ENCODE measurements at regions not wholly inside any gene's neighbourhood (a gene's known extent, or its start where the extent isn't known, plus 50 kb on each side); places are given as distances from the start of the nearest gene placed in this dataset.
"Not testable (repeated sequence)": the region's sequence is repeated elsewhere in the genome, so short reads cannot be mapped to it uniquely, and the experiment has no call there.

GRCh38 chr3:88298189-88298588 lies 148.4 kb downstream of the C3orf38 start:
- DNase-seq = no peak

GRCh38 chr3:88301273-88301995 lies 151.7 kb downstream of the C3orf38 start:
- no peak for DNase-seq

DNA sequence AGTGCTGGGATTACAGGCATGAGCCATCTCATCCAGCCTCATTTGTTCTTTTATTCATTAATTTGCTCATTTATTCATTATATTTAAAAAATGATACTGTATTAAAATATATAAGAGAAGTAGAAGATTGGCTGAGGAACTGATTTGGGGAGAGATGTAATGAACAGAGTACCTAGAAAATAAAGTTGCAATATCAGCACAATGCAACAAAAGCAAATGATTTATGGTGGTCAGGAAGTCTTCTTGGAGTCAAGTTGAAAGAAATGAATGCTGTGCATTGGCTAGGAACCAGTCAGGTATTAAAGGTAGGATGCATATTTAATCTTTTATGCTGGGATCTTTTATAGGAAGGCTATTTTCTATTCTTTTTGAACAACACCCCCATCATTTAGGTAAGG lies 152.2 kb downstream of the C3orf38 start:
- no peak for DNase-seq

DNA sequence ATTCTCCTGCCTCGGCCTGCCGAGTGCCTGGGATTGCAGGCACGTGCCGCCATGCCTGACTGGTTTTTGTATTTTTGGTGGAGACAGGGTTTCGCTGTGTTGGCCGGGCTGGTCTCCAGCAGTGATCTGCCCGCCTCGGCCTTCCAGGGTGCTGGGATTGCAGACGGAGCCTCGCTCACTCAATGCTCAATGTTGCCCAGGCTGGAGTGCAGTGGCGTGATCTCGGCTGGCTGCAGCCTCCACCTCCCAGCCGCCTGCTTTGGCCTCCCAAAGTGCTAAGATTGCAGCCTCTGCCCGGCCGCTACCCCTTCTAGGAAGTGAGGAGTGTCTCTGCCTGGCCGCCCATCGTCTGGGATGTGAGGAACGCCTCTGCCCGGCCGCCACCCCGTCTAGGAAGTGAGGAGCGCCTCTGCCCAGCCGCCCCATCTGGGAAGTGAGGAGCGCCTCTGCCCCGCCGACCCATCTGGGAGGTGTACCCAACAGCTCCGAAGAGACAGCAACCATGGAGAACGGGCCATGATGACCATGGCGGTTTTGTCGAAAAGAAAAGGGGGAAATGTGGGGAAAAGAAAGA lies 153.7 kb downstream of the C3orf38 start:
- DNase-seq = not testable (repeated sequence)

DNA sequence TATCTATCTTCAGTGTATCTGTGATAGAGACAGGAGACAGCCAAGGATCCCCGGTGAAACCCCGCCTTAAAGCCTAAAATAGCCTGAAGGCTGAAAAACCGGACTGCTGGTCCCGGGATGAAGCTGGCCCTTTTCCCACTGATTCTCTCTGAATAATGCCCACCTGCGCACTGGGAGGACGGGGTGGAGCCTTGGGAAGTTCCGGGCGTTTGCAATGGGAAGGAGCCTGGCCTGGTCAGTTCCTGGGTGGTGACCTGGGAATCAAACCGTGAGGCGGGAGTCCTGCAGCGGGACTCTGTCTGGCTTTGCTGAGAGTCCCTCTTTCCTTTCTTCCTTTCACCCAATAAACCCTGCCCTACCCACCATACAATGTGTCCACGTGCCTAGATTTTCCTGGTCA lies 157.9 kb downstream of the C3orf38 start:
- no peak for DNase-seq

- DNase-seq = no peak
Observed at GRCh38 chr3:88311826-88312225, 162.1 kb downstream of the C3orf38 start.

DNA sequence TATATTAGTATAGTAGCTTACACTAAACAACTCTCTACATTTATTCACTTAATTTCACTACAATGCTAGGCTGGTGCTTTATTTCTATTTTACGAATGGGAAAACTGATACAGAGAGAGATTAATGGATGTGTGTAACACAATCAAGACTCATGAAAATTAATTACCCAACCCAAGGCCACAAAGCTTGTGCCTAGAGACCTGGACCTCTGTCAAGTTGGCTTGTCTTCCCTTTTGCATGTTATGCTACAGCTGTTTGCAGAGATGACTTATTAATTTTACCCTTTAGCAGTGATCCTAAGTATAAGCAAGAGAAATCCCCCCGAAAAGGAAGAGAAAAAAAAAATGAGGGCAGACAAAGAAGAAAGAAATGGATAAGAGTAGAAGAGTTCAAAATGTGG lies 162.5 kb downstream of the C3orf38 start:
- DNase-seq = peak; percentile 64

DNA sequence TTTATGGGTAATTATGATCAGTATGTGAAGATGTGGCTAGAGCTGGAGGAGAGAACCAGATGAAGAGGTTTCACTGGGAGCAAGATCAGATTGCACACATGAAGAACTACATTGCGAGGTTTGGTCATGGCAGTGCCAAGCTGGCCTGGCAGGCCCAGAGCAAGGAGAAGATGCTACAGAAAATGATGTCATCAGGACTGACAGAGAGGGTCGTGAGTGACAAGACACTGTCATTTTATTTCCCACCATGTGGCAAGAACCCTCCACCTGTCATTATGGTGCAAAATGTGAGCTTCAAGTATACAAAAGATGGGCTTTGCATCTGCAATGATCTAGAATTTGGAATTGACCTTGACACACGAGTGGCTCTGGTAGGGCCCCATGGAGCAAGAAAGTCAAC lies 168.3 kb downstream of the C3orf38 start:
- DNase-seq = no peak

GRCh38 chr3:88321363-88322050 lies 171.7 kb downstream of the C3orf38 start:
- no peak for DNase-seq

DNA sequence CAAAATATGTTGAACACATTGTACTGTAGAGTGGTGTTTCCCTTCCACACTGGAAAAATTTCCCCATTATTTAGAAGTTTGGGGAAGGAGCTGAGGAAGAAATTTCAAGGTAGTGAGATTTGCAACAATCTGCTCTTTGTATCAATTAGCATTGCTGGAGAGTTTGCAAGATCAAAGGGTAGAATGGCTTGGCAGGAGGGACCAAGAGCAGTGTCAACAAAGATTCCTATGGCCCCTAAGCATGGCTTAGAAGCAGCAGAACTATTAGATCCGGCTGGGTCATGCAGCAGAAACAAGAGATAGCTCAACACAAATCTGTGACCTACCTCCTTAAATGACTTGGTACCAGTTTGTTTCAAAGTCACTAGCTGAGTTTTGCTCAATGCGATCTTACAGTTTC lies 175.0 kb downstream of the C3orf38 start:
- DNase-seq = no peak

GRCh38 chr3:88334187-88334868 lies 184.6 kb downstream of the C3orf38 start:
- DNase-seq = no peak

GRCh38 chr3:88336894-88337293 lies 187.1 kb downstream of the C3orf38 start:
- DNase-seq = no peak

GRCh38 chr3:88343264-88343663 lies 193.5 kb downstream of the C3orf38 start:
- no peak for DNase-seq

- DNase-seq = no peak
Observed at GRCh38 chr3:88346643-88347042, 196.9 kb downstream of the C3orf38 start.

DNA sequence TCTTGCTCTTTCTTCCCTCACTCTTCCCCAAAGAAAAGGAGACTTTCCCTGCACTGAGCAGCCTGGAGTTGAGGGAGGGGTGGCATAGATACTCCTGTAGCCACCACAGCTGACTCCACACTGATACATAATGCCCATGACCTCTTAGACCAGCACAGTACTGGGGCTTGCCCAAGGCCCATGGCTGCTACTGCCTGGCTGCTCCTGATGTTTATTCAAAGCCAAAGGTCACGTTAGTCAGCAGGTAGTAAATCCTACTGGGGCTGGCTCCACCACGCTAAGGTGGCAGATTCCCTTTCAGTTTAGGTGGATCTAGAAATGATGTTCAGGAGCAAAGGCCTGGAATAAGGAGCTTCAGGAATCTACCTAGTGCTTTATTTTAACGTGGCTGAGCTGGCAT lies 212.7 kb downstream of the C3orf38 start:
- DNase-seq = no peak

DNA sequence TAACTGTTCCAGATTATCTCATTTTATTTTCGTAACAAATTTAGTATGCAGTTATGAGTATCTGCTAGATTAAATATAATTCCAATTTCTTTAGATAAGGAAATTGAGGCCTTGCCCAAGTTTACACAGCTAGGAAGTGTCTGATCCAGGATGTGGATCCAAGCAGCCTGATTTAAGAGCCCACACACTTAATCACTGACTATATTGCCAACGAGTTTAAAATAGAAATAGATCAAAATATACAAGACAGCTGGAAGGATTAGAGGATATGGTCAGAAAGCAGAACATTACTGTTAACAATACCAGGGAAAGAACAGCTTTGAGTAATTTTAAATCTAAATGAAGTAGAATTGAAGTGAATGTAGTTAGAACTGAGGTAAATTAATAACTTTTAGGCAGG lies 215.2 kb downstream of the C3orf38 start:
- no peak for DNase-seq

GRCh38 chr3:88369337-88369736 lies 219.6 kb downstream of the C3orf38 start:
- DNase-seq = no peak

GRCh38 chr3:88369767-88370166 lies 220.0 kb downstream of the C3orf38 start:
- DNase-seq = peak; percentile 79

DNA sequence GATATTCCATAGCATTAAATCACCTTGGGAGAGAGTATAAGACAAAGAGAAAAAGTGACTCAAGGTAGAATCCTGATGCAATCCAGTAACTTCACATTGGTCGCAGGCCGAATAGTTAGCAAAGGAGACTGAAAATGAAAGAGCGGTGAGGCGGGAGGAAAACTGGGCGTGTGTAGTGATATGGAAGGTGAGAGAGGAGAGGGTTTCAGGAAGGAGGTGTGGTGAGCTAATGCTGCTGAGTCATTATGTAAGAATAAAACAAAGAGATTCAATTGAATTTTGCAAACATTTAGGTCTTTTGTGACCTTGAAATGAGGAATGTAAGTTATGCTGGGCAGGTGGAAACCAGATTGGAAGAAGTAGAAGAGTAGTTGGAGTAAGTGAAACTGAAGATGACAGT lies 235.3 kb downstream of the C3orf38 start:
- DNase-seq = no peak

GRCh38 chr3:88398581-88398980 lies 248.8 kb downstream of the C3orf38 start:
- DNase-seq = no peak

- DNase-seq = no peak
Observed at GRCh38 chr3:88403319-88403718, 253.6 kb downstream of the C3orf38 start.

DNA sequence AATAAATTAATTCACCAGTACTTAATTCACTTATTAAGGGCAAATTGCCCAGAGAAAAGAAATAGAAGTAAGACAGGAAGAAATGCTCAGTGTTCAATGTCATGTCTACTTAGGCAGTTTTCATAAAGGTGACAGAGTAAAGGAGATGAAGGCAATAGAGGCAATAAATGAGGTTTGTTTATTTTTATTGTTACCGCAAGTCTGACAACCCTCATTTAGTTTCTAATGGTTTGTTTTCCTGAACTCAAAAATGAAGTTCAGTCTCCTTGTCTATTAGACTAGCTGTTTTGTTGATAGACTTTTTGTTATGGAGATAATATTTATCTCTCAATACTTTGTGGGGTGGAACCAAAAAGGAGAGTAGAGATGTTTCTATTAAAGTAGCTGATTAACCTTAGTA lies 258.3 kb downstream of the C3orf38 start:
- DNase-seq = no peak

DNA sequence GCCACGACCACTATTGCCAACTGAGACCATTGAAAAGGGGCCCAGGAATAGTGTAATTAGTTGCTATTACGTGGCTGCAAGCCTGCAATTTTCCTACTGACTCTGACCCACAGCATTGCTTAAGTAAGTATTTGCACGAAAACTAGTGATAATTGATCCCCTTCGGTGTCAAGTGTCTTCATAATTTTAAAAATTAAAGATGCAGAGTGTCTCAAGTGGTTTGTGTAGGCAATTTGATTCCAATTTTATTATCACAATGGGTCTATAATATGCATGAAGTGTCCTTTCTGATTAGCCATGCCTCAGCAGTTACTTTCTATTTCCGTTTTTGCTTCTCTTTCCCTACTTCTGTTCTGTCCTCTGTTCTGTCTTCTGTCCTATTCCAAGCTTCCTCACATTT lies 259.2 kb downstream of the C3orf38 start:
- DNase-seq = no peak

- DNase-seq = no peak
Observed at GRCh38 chr3:88410259-88410658, 260.5 kb downstream of the C3orf38 start.
